Ovary (tissue), 3 donors: ENCODE measurements at regions not wholly inside any gene's neighbourhood (a gene's known extent, or its start where the extent isn't known, plus 50 kb on each side); places are given as distances from the start of the nearest gene placed in this dataset.

ENCODE experiments used
- CTCF ChIP-seq, 3 donors: fragments of 450-650 bp in 2 of 3; fragments of 200-600 bp in 1 of 3; IDR thresholded peaks; one replicate each; pipeline versions ENCODE4 v1.5.1 to v1.8.0; 2016 to 2022; ENCODE audit warnings: antibody characterized with exemption in 3 of 3, mild to moderate bottlenecking in 1 of 3
- EP300 ChIP-seq: sonication (generic); formaldehyde crosslinking; IDR thresholded peaks from one replicate; pipeline ENCODE4 v1.6.1; 2017; ENCODE audit warnings: antibody characterized with exemption
- POLR2A ChIP-seq: fragments of 450-650 bp; IDR thresholded peaks from one replicate; pipeline ENCODE4 v1.6.1; 2017; ENCODE audit warnings: antibody characterized with exemption, mild to moderate bottlenecking, moderate library complexity
- donor health status: DM: no; HTN: no; CAD: no.

GRCh38 chr2:78145395-78145996 is 623.3 kb upstream of the LRRTM4 start:
- TF ChIP-seq CTCF (IDR thresholded peaks at IDR 0.05) (no peak), POLR2A (no peak), EP300 (no peak)
